AG09319 (cell line): ENCODE measurements at regions not wholly inside any gene's neighbourhood (a gene's known extent, or its start where the extent isn't known, plus 50 kb on each side); places are given as distances from the start of the nearest gene placed in this dataset.

Experiments
- DNase-seq: peaks from one replicate; pipeline ENCODE4 v3.0.0-alpha.2; 2010; ENCODE audit warnings: low read depth; ENCODE audit errors: extremely low read depth
- TF ChIP-seq, protein P1 (sequence below): IDR thresholded peaks from 2 replicates; pipeline ENCODE4 v1.5.1; 2011; ENCODE audit warnings: low read depth, mild to moderate bottlenecking, inconsistent platforms, low read length, moderate library complexity

DNA sequence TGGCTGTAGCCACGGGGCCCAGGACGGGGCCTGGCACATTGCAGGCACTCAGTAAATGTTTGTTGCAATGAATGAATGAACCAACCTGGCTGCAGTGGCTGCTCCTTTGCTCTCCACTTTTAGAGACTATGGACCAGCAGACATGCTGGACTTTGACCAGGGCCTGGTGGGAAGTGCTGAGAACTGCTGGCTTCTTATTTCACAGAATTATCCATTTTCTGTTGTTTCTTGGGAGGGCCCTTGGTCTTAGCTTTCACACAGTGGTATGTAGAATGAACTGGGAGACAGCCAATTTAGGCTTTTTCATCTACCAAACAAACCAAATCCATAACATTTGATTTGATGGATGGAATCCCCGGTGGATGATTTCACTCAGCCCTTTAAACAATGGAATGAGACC is 78.0 kb upstream of the LHFPL2 start:
- DNase-seq, result no peak
- TF ChIP-seq, protein P1, sequence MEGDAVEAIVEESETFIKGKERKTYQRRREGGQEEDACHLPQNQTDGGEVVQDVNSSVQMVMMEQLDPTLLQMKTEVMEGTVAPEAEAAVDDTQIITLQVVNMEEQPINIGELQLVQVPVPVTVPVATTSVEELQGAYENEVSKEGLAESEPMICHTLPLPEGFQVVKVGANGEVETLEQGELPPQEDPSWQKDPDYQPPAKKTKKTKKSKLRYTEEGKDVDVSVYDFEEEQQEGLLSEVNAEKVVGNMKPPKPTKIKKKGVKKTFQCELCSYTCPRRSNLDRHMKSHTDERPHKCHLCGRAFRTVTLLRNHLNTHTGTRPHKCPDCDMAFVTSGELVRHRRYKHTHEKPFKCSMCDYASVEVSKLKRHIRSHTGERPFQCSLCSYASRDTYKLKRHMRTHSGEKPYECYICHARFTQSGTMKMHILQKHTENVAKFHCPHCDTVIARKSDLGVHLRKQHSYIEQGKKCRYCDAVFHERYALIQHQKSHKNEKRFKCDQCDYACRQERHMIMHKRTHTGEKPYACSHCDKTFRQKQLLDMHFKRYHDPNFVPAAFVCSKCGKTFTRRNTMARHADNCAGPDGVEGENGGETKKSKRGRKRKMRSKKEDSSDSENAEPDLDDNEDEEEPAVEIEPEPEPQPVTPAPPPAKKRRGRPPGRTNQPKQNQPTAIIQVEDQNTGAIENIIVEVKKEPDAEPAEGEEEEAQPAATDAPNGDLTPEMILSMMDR, result no peak

GRCh38 chr5:78726003-78726402 is 77.4 kb upstream of the LHFPL2 start:
- DNase-seq, result no peak
- TF ChIP-seq, protein P1, result no peak

- TF ChIP-seq, protein P1, result no peak
- DNase-seq, result no peak
Measured at GRCh38 chr5:78724061-78724460, 75.5 kb upstream of the LHFPL2 start.

DNA sequence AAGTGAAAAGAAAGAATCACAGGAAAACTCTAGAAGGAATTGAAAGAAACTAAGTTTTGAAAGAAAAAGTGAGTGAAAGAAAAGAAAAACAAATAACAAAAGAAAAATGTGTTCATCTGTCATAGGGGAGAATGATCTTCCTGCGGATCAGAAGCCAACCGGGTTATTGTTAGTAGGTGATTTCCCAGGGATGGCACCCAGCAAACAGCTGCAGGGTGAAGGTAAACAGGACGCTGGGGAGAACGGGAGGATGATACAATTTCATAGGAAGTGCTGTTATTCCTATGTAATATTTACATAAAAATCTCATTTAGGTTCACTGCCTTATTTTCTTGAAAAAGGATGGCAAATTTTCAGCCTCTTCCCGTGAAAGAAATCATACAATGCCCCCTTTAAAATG is 72.4 kb upstream of the LHFPL2 start:
- TF ChIP-seq, protein P1, result no peak
- no peak for DNase-seq

- DNase-seq, result no peak
- TF ChIP-seq, protein P1, result no peak
Measured at GRCh38 chr5:78720227-78720985, 71.8 kb upstream of the LHFPL2 start.

DNA sequence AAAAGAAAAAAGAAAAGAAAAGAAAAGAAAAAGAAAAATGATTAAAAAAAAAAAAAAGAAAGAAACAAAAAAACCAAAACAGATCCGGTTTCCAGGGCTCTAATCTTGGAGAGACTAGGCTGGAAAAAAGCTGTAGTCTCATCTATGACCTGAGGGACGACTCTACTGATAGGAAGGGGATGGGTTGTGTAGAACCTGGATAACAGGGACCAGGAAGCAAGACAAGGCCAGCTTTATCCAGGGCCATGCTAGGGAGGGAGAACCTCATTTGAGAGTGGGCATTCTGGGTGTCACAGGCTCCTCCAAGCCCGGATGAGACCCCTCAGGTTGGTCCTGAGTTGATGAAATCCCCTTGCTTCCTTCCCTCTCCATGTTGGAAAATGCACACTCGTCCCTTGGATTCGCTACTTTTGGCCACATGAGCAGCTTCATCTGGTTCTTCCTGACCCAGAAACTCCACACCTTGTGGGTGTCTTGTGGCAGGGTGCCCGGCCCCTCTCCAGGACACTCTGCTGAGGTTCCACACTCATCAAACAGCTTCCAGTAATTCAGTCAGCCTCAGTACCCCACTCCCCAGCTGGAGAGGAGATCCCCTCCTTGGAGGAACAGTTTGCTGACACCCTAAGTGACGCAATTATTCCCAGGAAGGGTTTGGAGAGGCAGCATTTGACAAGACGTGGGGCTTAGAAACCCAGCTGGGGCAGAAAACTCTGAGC is 71.1 kb upstream of the LHFPL2 start:
- DNase-seq, result no peak
- TF ChIP-seq, protein P1, result no peak

GRCh38 chr5:78718824-78719223 is 70.3 kb upstream of the LHFPL2 start:
- TF ChIP-seq, protein P1, result no peak
- DNase-seq, result no peak
